ENCODE measurements at regions not wholly inside any gene's neighbourhood (a gene's known extent, or its start where the extent isn't known, plus 50 kb on each side); places are given as distances from the start of the nearest gene placed in this dataset.

DNA sequence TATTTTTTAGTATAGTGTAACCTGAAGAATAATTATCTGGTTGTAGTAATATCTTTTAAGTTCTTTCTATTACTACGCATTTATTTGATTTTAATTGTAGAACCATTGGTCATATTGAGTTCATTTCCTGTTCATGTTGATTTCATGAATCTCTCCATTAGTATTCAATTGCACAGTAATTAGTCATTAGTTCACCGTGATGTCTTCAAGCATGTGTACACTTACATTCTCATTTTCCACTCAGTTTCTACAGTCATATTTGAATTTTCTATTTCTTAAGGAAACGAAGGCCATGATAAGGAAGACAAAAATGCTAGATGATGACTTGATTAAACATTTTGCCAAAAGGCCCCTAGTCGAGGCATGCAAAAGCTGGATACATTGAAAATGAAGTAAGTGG lies 333.7 kb upstream of the FANCL start:
- TF ChIP-seq ZFP3 (CRISPR knock-in tag; IDR thresholded peaks at IDR 0.05): no peak
- no peak for ATAC-seq

DNA sequence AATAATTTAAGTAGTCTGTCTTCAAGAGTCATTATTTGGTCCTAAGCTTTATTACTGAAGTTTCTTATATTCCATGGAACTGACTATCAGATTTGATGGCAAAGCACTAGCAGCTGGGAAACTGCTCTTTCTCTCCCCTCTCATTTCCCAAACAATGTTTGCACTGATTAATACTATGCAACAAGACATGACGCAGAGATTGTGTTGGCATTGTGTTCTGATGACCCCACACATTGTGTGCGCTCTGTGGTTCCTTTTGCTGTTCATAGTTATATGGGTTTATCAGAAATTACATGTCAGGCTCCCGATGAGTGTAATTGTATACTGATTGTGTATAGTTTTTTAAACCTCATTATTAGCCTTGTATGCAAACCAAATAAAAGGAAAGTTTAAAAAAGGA lies 331.6 kb upstream of the FANCL start:
- no peak for ATAC-seq
- TF ChIP-seq GLIS3 (CRISPR knock-in tag; IDR thresholded peaks at IDR 0.05) (no peak), PPARA (CRISPR knock-in tag; IDR thresholded peaks at IDR 0.05; ENCODE audit: borderline replicate concordance) (no peak), ESRRG (CRISPR knock-in tag; IDR thresholded peaks at IDR 0.05) (no peak), OSR1 (CRISPR knock-in tag; IDR thresholded peaks at IDR 0.05) (no peak), ARNTL (CRISPR knock-in tag; IDR thresholded peaks at IDR 0.05; ENCODE audit: borderline replicate concordance, low read depth) (no peak), TSHZ2 (CRISPR knock-in tag; IDR thresholded peaks at IDR 0.05) (no peak), ZFP30 (CRISPR knock-in tag; IDR thresholded peaks at IDR 0.05) (no peak), TOX (CRISPR knock-in tag; IDR thresholded peaks at IDR 0.05; ENCODE audit: borderline replicate concordance) (no peak), TCF4 (CRISPR knock-in tag; IDR thresholded peaks at IDR 0.05; ENCODE audit: borderline replicate concordance) (no peak), ZFP3 (CRISPR knock-in tag; IDR thresholded peaks at IDR 0.05) (no peak), ISL1 (CRISPR knock-in tag; IDR thresholded peaks at IDR 0.05) (no peak), CREB5 (CRISPR knock-in tag; IDR thresholded peaks at IDR 0.05; ENCODE audit: low read depth) (no peak), ZNF8 (CRISPR knock-in tag; IDR thresholded peaks at IDR 0.05) (no peak), CSDC2 (CRISPR knock-in tag; IDR thresholded peaks at IDR 0.05) (no peak), ZNF70 (CRISPR knock-in tag; IDR thresholded peaks at IDR 0.05) (no peak), ZNF565 (CRISPR knock-in tag; conservative IDR thresholded peaks at IDR 0.05; ENCODE audit: low read depth) (no peak), ZC3H10 (CRISPR knock-in tag; IDR thresholded peaks at IDR 0.05) (no peak), POU6F1 (CRISPR knock-in tag; IDR thresholded peaks at IDR 0.05; ENCODE audit: borderline replicate concordance, low read depth) (no peak)
- TF ChIP-seq, protein P1, sequence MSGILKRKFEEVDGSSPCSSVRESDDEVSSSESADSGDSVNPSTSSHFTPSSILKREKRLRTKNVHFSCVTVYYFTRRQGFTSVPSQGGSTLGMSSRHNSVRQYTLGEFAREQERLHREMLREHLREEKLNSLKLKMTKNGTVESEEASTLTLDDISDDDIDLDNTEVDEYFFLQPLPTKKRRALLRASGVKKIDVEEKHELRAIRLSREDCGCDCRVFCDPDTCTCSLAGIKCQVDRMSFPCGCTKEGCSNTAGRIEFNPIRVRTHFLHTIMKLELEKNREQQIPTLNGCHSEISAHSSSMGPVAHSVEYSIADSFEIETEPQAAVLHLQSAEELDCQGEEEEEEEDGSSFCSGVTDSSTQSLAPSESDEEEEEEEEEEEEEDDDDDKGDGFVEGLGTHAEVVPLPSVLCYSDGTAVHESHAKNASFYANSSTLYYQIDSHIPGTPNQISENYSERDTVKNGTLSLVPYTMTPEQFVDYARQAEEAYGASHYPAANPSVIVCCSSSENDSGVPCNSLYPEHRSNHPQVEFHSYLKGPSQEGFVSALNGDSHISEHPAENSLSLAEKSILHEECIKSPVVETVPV (CRISPR knock-in tag; IDR thresholded peaks at IDR 0.05): no peak
- TF ChIP-seq, protein P2, sequence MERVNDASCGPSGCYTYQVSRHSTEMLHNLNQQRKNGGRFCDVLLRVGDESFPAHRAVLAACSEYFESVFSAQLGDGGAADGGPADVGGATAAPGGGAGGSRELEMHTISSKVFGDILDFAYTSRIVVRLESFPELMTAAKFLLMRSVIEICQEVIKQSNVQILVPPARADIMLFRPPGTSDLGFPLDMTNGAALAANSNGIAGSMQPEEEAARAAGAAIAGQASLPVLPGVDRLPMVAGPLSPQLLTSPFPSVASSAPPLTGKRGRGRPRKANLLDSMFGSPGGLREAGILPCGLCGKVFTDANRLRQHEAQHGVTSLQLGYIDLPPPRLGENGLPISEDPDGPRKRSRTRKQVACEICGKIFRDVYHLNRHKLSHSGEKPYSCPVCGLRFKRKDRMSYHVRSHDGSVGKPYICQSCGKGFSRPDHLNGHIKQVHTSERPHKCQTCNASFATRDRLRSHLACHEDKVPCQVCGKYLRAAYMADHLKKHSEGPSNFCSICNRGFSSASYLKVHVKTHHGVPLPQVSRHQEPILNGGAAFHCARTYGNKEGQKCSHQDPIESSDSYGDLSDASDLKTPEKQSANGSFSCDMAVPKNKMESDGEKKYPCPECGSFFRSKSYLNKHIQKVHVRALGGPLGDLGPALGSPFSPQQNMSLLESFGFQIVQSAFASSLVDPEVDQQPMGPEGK (CRISPR knock-in tag; IDR thresholded peaks at IDR 0.05; ENCODE audit: borderline replicate concordance): no peak

GRCh38 chr2:58571181-58571852 lies 330.2 kb upstream of the FANCL start:
- ATAC-seq: peak; percentile 99
- TF ChIP-seq ZNF8 (CRISPR knock-in tag; IDR thresholded peaks at IDR 0.05): no peak
- no peak for TF ChIP-seq TCF4 (CRISPR knock-in tag; IDR thresholded peaks at IDR 0.05; ENCODE audit: borderline replicate concordance)
- TF ChIP-seq RARB (CRISPR knock-in tag; IDR thresholded peaks at IDR 0.05): no peak
- no peak for TF ChIP-seq POU6F1 (CRISPR knock-in tag; IDR thresholded peaks at IDR 0.05; ENCODE audit: borderline replicate concordance, low read depth)
